ENCODE measurements at regions not wholly inside any gene's neighbourhood (a gene's known extent, or its start where the extent isn't known, plus 50 kb on each side); places are given as distances from the start of the nearest gene placed in this dataset.

DNA sequence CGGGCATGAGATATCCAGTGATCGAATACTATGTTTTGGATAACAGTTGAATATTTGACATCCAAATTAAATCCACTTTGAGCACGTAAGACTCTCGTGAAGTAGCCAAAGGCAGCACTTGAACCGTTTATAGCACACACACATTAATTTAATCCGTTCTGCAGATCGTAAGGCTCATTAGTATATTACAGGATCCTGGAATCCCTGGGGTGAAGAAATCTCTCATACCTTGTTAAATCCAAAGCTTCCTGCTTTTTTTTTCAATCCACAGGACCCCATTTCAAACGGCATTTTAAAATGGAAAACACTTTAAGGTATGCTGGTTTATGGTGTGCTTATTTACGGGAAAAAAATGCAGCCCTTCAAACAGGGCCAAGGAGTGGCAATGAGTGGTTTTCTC, 158.4 kb upstream of the ADARB2 start:
- DNase-seq (ENCODE audit: low spot score) (no peak), ATAC-seq (no peak)
- H2AFZ ChIP-seq: no peak overlapping the region
- H3K4me1 ChIP-seq (ENCODE audit: insufficient read depth): no peaks in the 10 kb centered on the region
- no peaks in the 10 kb centered on the region for H3F3A ChIP-seq (replicated peaks; ENCODE audit: low read depth)
- H3K4me3 Mint-ChIP-seq: no peak overlapping the region
- TF ChIP-seq JUNB (IDR thresholded peaks at IDR 0.05; ENCODE audit: unreplicated experiment) (no peak), ZNF462 (CRISPR knock-in tag; IDR thresholded peaks at IDR 0.05) (no peak), STAT1 (IDR thresholded peaks at IDR 0.05; ENCODE audit: unreplicated experiment) (no peak), EZH2phosphoT487 (IDR thresholded peaks at IDR 0.05; ENCODE audit: unreplicated experiment) (no peak), ZNF114 (CRISPR knock-in tag; IDR thresholded peaks at IDR 0.05) (no peak), NANOG (IDR thresholded peaks at IDR 0.05; ENCODE audit: borderline replicate concordance) (no peak), CREB1 (CRISPR knock-in tag; IDR thresholded peaks at IDR 0.05; ENCODE audit: low read depth) (no peak), POLR2AphosphoS5 (IDR thresholded peaks at IDR 0.05; ENCODE audit: low read depth) (no peak), CTCF (conservative IDR thresholded peaks at IDR 0.05; ENCODE audit: low read depth in 2 of 2) (no peak), EZH2 (IDR thresholded peaks at IDR 0.05; ENCODE audit: low read depth, unreplicated experiment) (no peak), ZNF331 (CRISPR knock-in tag; IDR thresholded peaks at IDR 0.05; ENCODE audit: low read depth) (no peak)
- TF ChIP-seq, protein P1, sequence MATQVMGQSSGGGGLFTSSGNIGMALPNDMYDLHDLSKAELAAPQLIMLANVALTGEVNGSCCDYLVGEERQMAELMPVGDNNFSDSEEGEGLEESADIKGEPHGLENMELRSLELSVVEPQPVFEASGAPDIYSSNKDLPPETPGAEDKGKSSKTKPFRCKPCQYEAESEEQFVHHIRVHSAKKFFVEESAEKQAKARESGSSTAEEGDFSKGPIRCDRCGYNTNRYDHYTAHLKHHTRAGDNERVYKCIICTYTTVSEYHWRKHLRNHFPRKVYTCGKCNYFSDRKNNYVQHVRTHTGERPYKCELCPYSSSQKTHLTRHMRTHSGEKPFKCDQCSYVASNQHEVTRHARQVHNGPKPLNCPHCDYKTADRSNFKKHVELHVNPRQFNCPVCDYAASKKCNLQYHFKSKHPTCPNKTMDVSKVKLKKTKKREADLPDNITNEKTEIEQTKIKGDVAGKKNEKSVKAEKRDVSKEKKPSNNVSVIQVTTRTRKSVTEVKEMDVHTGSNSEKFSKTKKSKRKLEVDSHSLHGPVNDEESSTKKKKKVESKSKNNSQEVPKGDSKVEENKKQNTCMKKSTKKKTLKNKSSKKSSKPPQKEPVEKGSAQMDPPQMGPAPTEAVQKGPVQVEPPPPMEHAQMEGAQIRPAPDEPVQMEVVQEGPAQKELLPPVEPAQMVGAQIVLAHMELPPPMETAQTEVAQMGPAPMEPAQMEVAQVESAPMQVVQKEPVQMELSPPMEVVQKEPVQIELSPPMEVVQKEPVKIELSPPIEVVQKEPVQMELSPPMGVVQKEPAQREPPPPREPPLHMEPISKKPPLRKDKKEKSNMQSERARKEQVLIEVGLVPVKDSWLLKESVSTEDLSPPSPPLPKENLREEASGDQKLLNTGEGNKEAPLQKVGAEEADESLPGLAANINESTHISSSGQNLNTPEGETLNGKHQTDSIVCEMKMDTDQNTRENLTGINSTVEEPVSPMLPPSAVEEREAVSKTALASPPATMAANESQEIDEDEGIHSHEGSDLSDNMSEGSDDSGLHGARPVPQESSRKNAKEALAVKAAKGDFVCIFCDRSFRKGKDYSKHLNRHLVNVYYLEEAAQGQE (IDR thresholded peaks at IDR 0.05; ENCODE audit: unreplicated experiment): no peak
- TF ChIP-seq, protein P2, sequence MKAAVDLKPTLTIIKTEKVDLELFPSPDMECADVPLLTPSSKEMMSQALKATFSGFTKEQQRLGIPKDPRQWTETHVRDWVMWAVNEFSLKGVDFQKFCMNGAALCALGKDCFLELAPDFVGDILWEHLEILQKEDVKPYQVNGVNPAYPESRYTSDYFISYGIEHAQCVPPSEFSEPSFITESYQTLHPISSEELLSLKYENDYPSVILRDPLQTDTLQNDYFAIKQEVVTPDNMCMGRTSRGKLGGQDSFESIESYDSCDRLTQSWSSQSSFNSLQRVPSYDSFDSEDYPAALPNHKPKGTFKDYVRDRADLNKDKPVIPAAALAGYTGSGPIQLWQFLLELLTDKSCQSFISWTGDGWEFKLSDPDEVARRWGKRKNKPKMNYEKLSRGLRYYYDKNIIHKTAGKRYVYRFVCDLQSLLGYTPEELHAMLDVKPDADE (IDR thresholded peaks at IDR 0.05): no peak
- peaks cover 14% of the 10 kb centered on the region for H3K9me3 Mint-ChIP-seq
- no peak overlapping the region for H3K4me2 ChIP-seq
- 0 out of 2 replicates have a peak, but pooled peaks cover 2% of the 10 kb centered on the region for H3K36me3 ChIP-seq (ENCODE audit: insufficient read depth)
- H3K27me3 Mint-ChIP-seq (ENCODE audit: insufficient read depth, low read depth, poor library complexity): no peaks in the 10 kb centered on the region
- peaks cover 9% of the 10 kb centered on the region; the same call in 2 of the 3 replicates for H3K36me3 Mint-ChIP-seq (ENCODE audit: low read depth)
- no peaks in the 10 kb centered on the region for H3K27me3 ChIP-seq (ENCODE audit: insufficient read depth)
- no peaks in the 10 kb centered on the region for H3K79me2 ChIP-seq (replicated peaks; ENCODE audit: insufficient read depth)
- H4K20me1 ChIP-seq (replicated peaks; ENCODE audit: insufficient read depth): no peaks in the 10 kb centered on the region
- no peaks in the 10 kb centered on the region for H3K4me1 Mint-ChIP-seq
- no peak overlapping the region for H3K4me3 ChIP-seq
- no peak overlapping the region for H3K27ac Mint-ChIP-seq
- peaks cover 3% of the 10 kb centered on the region; the same call in 1 of the 2 replicates for H3K9me2 ChIP-seq (ENCODE audit: insufficient read depth)
- no peak overlapping the region for H3K27ac ChIP-seq (ENCODE audit: low read depth)
